Fibroblast of lung (primary cell): ENCODE measurements at regions not wholly inside any gene's neighbourhood (a gene's known extent, or its start where the extent isn't known, plus 50 kb on each side); places are given as distances from the start of the nearest gene placed in this dataset.
A peak's percentile ranks its signal among the peaks of the same experiment; 100 is the strongest.

Experiments used
- DNase-seq, 2 donors: peaks; one replicate each; pipeline versions ENCODE4 v3.0.0 to v3.0.0-alpha.2; 2010; ENCODE audit warnings: low read depth in 2 of 2
- H2AFZ ChIP-seq: 2 replicates; pipeline ENCODE4 v1.5.1; 2012; ENCODE audit warnings: low read length, control low read depth, inconsistent platforms
- H3K27ac ChIP-seq: 2 replicates; pipeline ENCODE4 v1.5.1; 2011; ENCODE audit warnings: low read length, control low read depth; ENCODE audit not compliant: insufficient read depth
- H3K27me3 ChIP-seq: 2 replicates; pipeline ENCODE4 v1.5.1; 2011; ENCODE audit warnings: mild to moderate bottlenecking, low read length; ENCODE audit not compliant: control insufficient read depth, insufficient read depth
- H3K36me3 ChIP-seq: 2 replicates; pipeline ENCODE4 v1.5.1; 2011; ENCODE audit warnings: low read length; ENCODE audit not compliant: control insufficient read depth, insufficient read depth
- H3K4me1 ChIP-seq: 2 replicates; pipeline ENCODE4 v1.5.1; 2011; ENCODE audit warnings: low read length; ENCODE audit not compliant: control insufficient read depth, insufficient read depth; ENCODE audit errors: extremely low read depth
- H3K4me2 ChIP-seq: 2 replicates; pipeline ENCODE4 v1.5.1; 2011; ENCODE audit warnings: low read length, control low read depth; ENCODE audit not compliant: insufficient read depth; ENCODE audit errors: extremely low read depth
- H3K4me3 ChIP-seq, 4 experiments: fragments of 200-600 bp in 1 of 4; sonication (generic) in 1 of 4; replicated peaks in 1 of 4; 2 replicates each; pipeline ENCODE4 v1.5.1; 2011 to 2016; ENCODE audit warnings: low read length in 4 of 4, low read depth in 3 of 4, mild to moderate bottlenecking in 3 of 4, control low read depth in 2 of 4, inconsistent platforms in 1 of 4, mixed read lengths in 1 of 4; ENCODE audit not compliant: insufficient read depth in 1 of 4; ENCODE audit errors: control extremely low read depth in 1 of 4
- H3K79me2 ChIP-seq: 2 replicates; pipeline ENCODE4 v1.5.1; 2012; ENCODE audit warnings: mild to moderate bottlenecking, low read length, inconsistent platforms; ENCODE audit not compliant: control insufficient read depth, insufficient read depth
- H3K9ac ChIP-seq: 2 replicates; pipeline ENCODE4 v1.5.1; 2011; ENCODE audit warnings: mild to moderate bottlenecking, low read length, control low read depth; ENCODE audit not compliant: insufficient read depth
- H3K9me3 ChIP-seq: 2 replicates; pipeline ENCODE4 v1.5.1; 2012; ENCODE audit warnings: low read depth, low read length; ENCODE audit not compliant: control insufficient read depth, insufficient read depth
- H4K20me1 ChIP-seq: 2 replicates; pipeline ENCODE4 v1.5.1; 2011; ENCODE audit warnings: low read length; ENCODE audit not compliant: control insufficient read depth, insufficient read depth; ENCODE audit errors: extremely low read depth
- CTCF ChIP-seq, 2 donors: IDR thresholded peaks in 1 of 2; conservative IDR thresholded peaks in 1 of 2; 1 replicate in 1 of 2; 2 replicates in 1 of 2; pipeline ENCODE4 v1.5.1; 2011 to 2012; ENCODE audit warnings: low read length in 2 of 2, control low read depth in 1 of 2, inconsistent platforms in 1 of 2, low read depth in 1 of 2, mild to moderate bottlenecking in 1 of 2
- EZH2 ChIP-seq: IDR thresholded peaks from 2 replicates; pipeline ENCODE4 v1.5.1; 2012; ENCODE audit warnings: low read length, control low read depth, mild to moderate bottlenecking; ENCODE audit errors: missing control alignments

- DNase-seq: no peak
Observed at GRCh38 chr13:31972453-31972852, 59.1 kb upstream of the FRY start.

GRCh38 chr13:31978021-31978420, 53.6 kb upstream of the FRY start:
- no peak overlapping the region for H3K4me2 ChIP-seq
- H3K27me3 ChIP-seq: no peaks in the 10 kb centered on the region
- no peaks in the 10 kb centered on the region for H3K4me1 ChIP-seq
- H4K20me1 ChIP-seq: no peaks in the 10 kb centered on the region
- peak in 1 of 2 donors; percentile 31 for DNase-seq
- H3K79me2 ChIP-seq: no peaks in the 10 kb centered on the region
- H3K9ac ChIP-seq: no peak overlapping the region
- H3K36me3 ChIP-seq: no peaks in the 10 kb centered on the region
- no peaks in the 10 kb centered on the region for H3K9me3 ChIP-seq
- no peak overlapping the region for H3K4me3 ChIP-seq
- no peak overlapping the region for H2AFZ ChIP-seq
- no peak overlapping the region for H3K27ac ChIP-seq
- no peak for TF ChIP-seq EZH2
- TF ChIP-seq CTCF (conservative IDR thresholded peaks at IDR 0.05 in 1 of 2, IDR thresholded peaks at IDR 0.05 in 1 of 2; ENCODE audit: low read depth in 1 of 2, low read length in 2 of 2): no peak

More at GRCh38 chr13:31972453-31972852, 59.1 kb upstream of the FRY start:
- Histone ChIP-seq H3K27ac (no peak overlapping the region), H3K36me3 (no peaks in the 10 kb centered on the region), H2AFZ (no peak overlapping the region), H3K4me2 (no peak overlapping the region), H3K79me2 (no peaks in the 10 kb centered on the region), H4K20me1 (no peaks in the 10 kb centered on the region), H3K9ac (no peak overlapping the region), H3K27me3 (no peaks in the 10 kb centered on the region), H3K4me3 (no peak overlapping the region), H3K4me1 (peaks cover 11% of the 10 kb centered on the region), H3K9me3 (no peaks in the 10 kb centered on the region)
- TF ChIP-seq CTCF (conservative IDR thresholded peaks at IDR 0.05 in 1 of 2, IDR thresholded peaks at IDR 0.05 in 1 of 2; ENCODE audit: low read depth in 1 of 2, low read length in 2 of 2) (no peak), EZH2 (no peak)

- no peaks in the 10 kb centered on the region for H4K20me1 ChIP-seq
- H2AFZ ChIP-seq: no peak overlapping the region
- TF ChIP-seq EZH2 (no peak), CTCF (conservative IDR thresholded peaks at IDR 0.05 in 1 of 2, IDR thresholded peaks at IDR 0.05 in 1 of 2; ENCODE audit: low read depth in 1 of 2, low read length in 2 of 2) (no peak)
- no peaks in the 10 kb centered on the region for H3K27me3 ChIP-seq
- no peak overlapping the region for H3K27ac ChIP-seq
- H3K36me3 ChIP-seq: no peaks in the 10 kb centered on the region
- H3K4me2 ChIP-seq: no peak overlapping the region
- H3K4me3 ChIP-seq: no peak overlapping the region
- no peaks in the 10 kb centered on the region for H3K9me3 ChIP-seq
- DNase-seq: no peak
- no peak overlapping the region for H3K9ac ChIP-seq
- no peaks in the 10 kb centered on the region for H3K79me2 ChIP-seq
- no peaks in the 10 kb centered on the region for H3K4me1 ChIP-seq
Observed at GRCh38 chr13:31980830-31981229, 50.7 kb upstream of the FRY start.
